GM19452 (cell line): ENCODE measurements at regions not wholly inside any gene's neighbourhood (a gene's known extent, or its start where the extent isn't known, plus 50 kb on each side); places are given as distances from the start of the nearest gene placed in this dataset.
"Not testable (repeated sequence)": the region's sequence is repeated elsewhere in the genome, so short reads cannot be mapped to it uniquely, and the experiment has no call there.

Experiments
- ATAC-seq: cut with Tn5 transposase; IDR thresholded peaks from one replicate; pipeline ENCODE4 v1.9.1; 2021; ENCODE audit not compliant: unreplicated experiment

DNA sequence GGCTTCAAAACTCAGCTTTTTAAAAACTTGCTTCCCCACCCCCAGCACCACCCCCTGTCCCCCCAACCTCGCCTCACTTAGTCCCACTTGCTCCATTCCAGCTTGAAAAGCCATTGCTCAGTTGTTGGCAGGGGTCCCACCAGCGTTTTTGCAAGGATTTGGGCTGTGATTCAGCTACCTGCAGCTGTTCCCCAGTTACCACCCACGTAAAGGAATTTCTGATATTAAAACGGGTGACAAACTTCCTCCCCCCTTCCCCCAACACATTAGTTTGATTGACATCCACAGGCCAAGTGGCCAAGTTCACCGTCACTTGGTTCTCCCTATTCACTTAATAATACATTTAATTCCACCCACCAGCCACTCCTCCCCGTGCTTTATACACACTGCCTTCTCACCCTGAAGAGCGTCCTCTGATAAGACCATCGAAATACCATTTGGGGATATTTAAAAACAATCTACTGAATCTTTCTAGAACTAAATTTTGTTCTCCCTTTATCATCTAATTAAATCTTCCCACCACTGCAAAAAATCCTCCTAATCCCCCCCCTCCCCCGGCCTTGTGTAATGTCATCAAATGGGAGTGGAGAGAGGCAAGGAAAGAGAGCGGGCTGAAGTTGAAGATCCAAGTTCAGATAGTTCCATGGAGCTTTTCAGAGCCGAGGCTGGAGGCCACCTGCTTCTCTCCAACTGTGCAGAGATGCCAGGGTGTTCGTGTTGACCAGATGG is 55.1 kb downstream of the SOX9 start:
- ATAC-seq: no peak

DNA sequence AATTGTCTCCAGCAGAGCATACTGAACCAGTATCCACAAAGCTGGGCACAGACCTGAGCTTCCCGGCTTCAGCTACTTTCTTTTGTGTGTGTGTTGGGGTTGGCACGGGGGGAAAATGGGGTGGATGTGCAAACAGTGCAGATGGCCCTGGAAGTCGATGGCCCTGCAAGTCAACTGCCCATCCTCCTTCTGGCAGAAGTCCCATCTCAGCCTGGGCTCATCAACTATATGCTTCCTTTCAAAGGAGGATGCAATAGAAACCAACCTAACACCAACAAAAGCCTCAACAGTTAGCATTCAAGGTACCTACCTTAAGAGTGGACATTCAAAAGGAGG is 55.7 kb downstream of the SOX9 start:
- ATAC-seq: no peak

DNA sequence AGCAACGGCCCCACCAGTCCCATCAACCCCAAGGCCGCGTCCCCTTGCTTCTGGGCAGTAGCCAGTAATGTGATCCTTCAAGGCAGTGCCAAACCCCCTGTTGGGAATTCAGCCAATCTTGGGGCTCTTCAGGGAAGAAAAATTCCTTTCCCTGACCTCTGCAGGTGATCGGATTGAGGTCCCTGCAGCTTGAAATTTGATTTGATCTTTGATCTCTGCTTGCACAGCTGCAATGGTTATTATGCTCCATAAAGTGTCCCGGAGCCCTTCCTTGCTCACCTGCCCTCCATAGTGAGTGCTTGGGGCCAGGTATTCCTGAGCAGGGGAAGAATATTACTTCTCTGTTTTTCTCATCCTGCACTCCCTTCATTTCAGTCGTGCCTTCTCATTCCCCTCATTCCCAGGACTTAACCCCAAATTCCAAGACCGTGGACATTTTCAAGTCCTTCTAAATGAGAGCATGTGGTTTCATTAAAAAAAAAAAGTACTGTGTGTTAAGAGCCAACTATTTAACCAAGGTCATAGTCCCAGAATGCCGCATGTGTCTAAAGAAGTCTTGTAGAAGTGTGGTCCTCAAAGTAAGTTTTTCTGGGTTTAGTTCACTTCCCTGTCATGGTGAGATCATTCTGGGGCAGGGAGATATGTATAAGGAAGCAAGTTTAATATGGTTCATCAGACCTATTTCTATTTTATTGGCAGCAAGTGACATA is 56.3 kb downstream of the SOX9 start:
- ATAC-seq: no peak

DNA sequence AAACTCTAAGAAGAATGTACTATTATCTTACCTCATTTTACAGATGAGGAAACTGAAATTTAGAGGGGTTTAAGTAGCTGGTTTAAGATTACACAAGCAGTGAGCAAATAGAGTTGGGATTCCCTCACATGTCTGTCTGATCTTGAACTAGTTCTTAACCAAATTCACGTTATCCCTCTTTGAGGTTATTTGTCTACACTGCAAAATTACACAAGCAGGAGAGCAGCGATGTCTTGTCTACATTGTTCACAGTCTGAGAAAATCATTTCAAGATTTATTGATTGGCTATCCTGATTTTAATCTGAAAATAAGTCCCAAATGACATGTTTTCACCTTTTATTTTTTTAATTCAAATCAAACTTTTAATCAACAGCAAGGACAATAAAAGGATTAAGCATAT is 56.9 kb downstream of the SOX9 start:
- no peak for ATAC-seq

DNA sequence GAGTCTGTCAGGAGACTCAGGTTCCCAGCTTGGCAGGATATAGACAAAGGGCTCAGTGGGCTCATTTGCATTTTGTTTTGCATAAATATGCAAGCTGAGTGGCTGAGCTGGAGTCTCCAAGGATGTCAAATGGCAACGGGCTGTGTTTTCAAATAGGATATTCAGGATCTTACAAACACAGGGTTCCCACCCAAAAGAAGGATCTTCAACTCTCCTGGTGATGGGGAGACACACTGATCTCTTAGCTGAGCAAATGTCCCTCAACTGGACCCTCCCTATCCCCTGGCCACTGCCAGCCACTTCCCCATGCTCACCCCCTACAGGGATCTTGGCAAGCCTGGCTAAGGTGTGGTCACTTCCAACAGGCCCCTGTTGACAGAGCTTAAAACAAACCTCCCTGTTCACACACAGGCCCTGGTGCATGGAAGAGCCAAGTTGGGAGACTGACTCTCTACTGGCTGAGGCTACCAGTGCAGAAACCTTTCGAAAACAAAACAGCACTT is 61.6 kb downstream of the SOX9 start:
- ATAC-seq: no peak

GRCh38 chr17:72183194-72183685 is 62.4 kb downstream of the SOX9 start:
- no peak for ATAC-seq

GRCh38 chr17:72184805-72185204 is 64.0 kb downstream of the SOX9 start:
- ATAC-seq: no peak

DNA sequence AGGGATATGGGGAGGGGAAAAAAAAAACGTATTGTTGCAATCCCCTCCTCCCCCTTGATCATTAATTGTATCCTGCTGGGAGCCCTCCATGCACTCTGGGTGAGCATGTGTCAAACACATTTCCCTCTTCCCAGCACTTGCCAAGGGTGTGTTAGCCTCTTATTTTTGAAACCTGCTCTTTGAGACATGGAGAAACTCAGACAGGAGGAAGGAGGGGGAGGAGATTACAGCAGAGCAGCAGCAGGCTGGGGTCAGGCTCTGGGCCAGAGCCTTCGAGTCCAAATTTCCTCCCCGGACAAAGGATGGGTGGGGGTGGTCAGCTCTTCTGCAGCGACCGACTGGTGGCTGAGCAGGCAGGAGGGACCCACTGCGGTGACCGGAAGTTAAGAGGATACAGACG is 64.7 kb downstream of the SOX9 start:
- no peak for ATAC-seq

DNA sequence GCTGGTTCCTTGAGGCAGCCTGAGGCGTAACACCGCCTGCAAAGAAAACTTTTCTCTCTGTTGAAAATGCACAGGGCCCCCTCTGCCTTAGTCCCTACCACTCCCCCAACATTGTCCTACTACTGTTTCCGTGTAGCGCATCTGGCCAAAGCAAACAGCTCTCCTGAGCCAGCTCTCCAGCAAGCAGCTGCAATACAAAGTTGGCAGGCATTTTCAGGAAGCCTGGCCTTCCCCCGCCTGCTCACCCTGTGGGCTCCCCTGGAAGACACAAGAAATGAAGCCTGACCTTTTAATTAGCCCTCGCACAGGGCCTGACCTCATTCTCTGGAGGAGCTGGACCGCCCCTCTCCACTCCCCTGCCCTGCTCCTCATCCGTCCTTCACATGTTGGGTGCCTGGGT is 66.7 kb downstream of the SOX9 start:
- no peak for ATAC-seq

GRCh38 chr17:72188801-72189200 is 68.0 kb downstream of the SOX9 start:
- no peak for ATAC-seq

GRCh38 chr17:72189768-72190593 is 69.2 kb downstream of the SOX9 start:
- ATAC-seq: no peak

DNA sequence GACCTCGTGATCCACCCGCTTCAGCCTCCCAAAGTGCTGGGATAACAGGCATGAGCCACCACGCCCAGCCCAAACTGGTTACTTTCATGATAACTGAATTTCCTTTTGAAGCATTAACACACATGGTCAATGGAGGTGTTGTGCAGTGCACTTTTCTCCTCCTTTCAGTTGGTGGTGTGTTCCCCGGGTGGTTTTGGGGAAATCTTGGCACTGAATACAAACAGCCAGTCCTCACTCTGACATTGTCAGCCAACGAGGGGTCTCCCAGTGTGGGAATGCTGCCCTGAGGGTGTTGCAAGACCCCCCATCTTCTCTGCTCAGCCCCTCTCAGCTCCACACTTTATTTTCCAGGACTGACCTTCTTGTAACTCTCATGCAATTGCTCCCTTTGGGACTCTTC is 70.5 kb downstream of the SOX9 start:
- no peak for ATAC-seq

DNA sequence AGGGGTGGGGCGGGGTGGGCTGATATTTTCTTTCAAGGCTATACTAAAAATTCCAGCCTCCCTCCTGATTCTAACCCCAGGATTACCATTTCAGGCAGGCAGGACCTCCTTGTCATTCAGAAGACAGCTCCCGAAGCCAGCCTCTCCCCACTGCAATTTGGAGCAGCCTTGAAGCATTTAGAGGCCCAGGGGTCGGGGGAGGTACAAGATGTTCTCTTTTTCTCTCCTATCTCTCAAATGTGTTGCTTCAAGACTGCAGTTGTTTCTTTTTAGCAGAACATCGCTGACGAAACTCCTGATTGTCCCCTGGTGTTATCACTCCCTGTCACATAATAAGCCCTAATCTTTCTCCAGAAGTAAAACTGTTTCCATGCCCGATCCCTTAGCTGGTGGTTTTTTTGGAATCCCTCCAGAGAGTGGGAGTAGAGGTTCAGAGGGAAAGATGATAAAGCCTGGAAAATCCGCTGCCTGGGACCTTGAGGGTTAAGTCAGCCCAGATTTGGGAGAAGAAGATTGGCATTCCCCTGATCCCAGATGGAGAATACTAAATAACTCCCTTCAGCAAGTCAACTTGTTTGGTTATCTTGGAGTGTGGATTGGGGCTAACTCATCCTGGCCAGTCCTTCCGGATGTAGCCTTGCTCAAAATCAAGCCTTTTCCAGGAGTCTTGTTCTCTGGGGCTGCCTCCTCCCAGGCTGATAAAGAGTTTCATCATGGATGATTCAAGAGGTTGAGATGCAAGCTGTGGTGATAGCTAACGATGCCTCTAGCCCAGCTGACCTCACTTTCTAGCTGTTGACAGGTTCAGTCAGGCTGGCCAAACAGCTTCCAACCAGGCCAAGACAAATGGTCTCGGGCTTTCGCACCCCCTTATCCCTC is 71.3 kb downstream of the SOX9 start:
- ATAC-seq: no peak

GRCh38 chr17:72192800-72193192 is 72.0 kb downstream of the SOX9 start:
- ATAC-seq: no peak

GRCh38 chr17:72193391-72194106 is 72.7 kb downstream of the SOX9 start:
- no peak for ATAC-seq

GRCh38 chr17:72194107-72194440 is 73.3 kb downstream of the SOX9 start:
- not testable (repeated sequence) for ATAC-seq

DNA sequence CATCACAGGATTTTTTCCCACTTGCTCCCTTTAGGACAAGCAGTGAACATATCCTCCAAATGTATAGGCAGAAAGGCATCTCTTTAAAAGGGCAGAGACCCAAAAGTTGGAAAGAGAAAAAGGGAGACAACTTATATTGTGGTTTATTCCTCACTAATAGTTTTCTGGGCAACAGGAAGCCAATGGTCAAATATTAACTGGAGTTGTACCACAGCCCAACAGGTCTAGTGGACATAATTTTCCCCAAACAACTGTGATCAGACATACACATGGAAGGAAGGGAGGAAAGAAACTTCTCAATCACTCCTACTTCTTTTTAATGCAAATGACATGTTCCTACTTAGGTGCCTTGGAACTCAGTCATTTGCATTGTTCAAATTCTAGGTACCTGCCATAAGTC is 78.4 kb downstream of the SOX9 start:
- no peak for ATAC-seq

GRCh38 chr17:72204742-72205141 is 83.9 kb downstream of the SOX9 start:
- ATAC-seq: no peak

DNA sequence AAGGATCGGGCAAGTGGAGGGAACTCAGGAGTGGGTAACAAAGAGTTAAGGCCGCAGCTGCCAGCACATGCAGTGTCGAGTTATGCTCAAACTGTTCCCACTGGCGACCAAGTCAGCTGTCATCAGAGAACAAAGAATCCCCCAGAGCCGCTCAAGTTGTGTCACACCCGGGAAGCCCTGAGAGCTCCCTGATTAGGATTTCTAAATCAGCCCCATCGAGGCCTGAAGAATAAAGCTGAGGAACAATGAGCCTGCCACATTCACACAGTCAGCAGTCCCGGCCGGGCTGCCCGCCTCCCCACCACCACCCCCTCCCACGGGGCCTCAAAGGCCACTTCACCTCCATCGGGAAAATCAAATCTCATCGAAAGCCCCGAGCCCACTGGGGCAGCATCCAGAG is 84.5 kb downstream of the SOX9 start:
- no peak for ATAC-seq

- no peak for ATAC-seq
Observed at GRCh38 chr17:72205822-72206221, 85.0 kb downstream of the SOX9 start.
